Type B pancreatic cell (in vitro differentiated cells): ENCODE measurements at regions not wholly inside any gene's neighbourhood (a gene's known extent, or its start where the extent isn't known, plus 50 kb on each side); places are given as distances from the start of the nearest gene placed in this dataset.
A peak's percentile ranks its signal among the peaks of the same experiment; 100 is the strongest.
"Not testable (repeated sequence)": the region's sequence is repeated elsewhere in the genome, so short reads cannot be mapped to it uniquely, and the experiment has no call there.

Source experiments
- DNase-seq: peaks from one replicate; pipeline ENCODE4 v3.0.0; 2021; ENCODE audit warnings: mixed read lengths; ENCODE audit not compliant: unreplicated experiment; ENCODE audit errors: extremely low spot score
- H3K27ac Mint-ChIP-seq: 2 replicates; pipeline ENCODE4 v1.8.0; 2021; ENCODE audit warnings: mild to moderate bottlenecking, mixed read lengths
- H3K27me3 Mint-ChIP-seq: 2 replicates; pipeline ENCODE4 v1.8.0; 2021; ENCODE audit warnings: mixed read lengths
- H3K36me3 Mint-ChIP-seq: 2 replicates; pipeline ENCODE4 v1.8.0; 2021; ENCODE audit warnings: mixed read lengths
- H3K4me1 Mint-ChIP-seq: one replicate; pipeline ENCODE4 v1.8.0; 2021; ENCODE audit warnings: mixed read lengths; ENCODE audit not compliant: unreplicated experiment
- H3K4me3 Mint-ChIP-seq: 2 replicates; pipeline ENCODE4 v1.8.0; 2021; ENCODE audit warnings: mild to moderate bottlenecking, mixed read lengths
- H3K9me3 Mint-ChIP-seq: 2 replicates; pipeline ENCODE4 v1.8.0; 2021; ENCODE audit warnings: mixed read lengths
- CTCF ChIP-seq: fragments of 200-600 bp; sonication (generic); conservative IDR thresholded peaks from 2 replicates; pipeline ENCODE4 v1.5.0; 2021; ENCODE audit warnings: antibody characterized with exemption, mild to moderate bottlenecking

DNA sequence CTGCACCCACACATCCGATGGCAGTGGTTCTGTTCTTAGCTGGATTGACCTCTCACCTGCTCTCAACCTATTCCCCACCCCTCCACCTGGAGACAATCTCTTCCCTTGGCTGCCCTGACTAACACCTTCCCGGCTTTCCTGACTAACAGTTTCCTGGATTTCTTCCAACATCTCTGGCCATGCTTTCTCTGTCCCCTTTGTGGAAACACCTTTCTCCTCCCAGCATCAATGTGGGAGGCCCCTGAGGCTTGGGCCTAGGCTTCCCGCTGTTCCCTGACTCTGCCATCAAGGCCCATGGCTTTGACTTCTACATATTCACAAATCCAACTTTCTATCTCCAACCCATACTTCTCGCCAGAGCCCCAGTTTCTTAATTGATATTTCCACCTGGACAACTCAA is 142.8 kb upstream of the ATP2B2 start:
- DNase-seq = peak; percentile 51
- Mint-ChIP-seq H3K36me3 (no peaks in the 10 kb centered on the region), H3K27ac (no peak overlapping the region), H3K9me3 (no peaks in the 10 kb centered on the region), H3K4me3 (no peak overlapping the region), H3K27me3 (peaks cover 26% of the 10 kb centered on the region), H3K4me1 (no peaks in the 10 kb centered on the region)
- no peak for TF ChIP-seq CTCF

DNA sequence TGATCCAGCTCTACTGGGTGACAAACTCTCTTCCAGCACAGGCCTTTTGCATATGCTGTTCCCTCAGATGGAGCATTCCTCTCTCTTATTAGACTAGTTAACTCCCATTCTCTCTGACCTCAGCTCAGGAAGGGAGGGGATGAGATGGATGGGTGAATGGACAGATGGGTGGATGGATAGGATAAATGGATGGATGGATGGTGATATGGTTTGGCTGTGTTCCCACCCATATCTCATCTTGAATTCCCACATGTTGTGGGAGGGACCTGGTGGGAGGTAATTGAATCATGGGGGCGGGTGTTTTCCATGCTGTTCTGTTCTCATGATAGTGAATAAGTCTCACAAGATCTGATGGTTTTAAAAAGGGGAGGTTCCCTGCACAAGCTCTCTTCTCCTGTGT is 144.1 kb upstream of the ATP2B2 start:
- H3K4me1 Mint-ChIP-seq, DNase-seq, H3K4me3 Mint-ChIP-seq, H3K9me3 Mint-ChIP-seq, H3K27ac Mint-ChIP-seq, H3K36me3 Mint-ChIP-seq: not testable (repeated sequence)
- peaks cover 21% of the 10 kb centered on the region for H3K27me3 Mint-ChIP-seq

GRCh38 chr3:10651506-10651905 is 146.1 kb upstream of the ATP2B2 start:
- TF ChIP-seq CTCF = no peak
- H3K27ac Mint-ChIP-seq = no peak overlapping the region
- no peak for DNase-seq
- H3K9me3 Mint-ChIP-seq = no peaks in the 10 kb centered on the region
- no peaks in the 10 kb centered on the region for H3K4me1 Mint-ChIP-seq
- H3K4me3 Mint-ChIP-seq = no peak overlapping the region
- H3K27me3 Mint-ChIP-seq = peaks cover 30% of the 10 kb centered on the region
- H3K36me3 Mint-ChIP-seq = no peaks in the 10 kb centered on the region

- Mint-ChIP-seq H3K27me3 (peaks cover 41% of the 10 kb centered on the region), H3K27ac (no peak overlapping the region), H3K36me3 (no peaks in the 10 kb centered on the region), H3K4me3 (no peak overlapping the region), H3K9me3 (no peaks in the 10 kb centered on the region), H3K4me1 (no peaks in the 10 kb centered on the region)
- TF ChIP-seq CTCF = no peak
- no peak for DNase-seq
These were observed 147.9 kb upstream of the ATP2B2 start for GRCh38 chr3:10653241-10653640.

DNA sequence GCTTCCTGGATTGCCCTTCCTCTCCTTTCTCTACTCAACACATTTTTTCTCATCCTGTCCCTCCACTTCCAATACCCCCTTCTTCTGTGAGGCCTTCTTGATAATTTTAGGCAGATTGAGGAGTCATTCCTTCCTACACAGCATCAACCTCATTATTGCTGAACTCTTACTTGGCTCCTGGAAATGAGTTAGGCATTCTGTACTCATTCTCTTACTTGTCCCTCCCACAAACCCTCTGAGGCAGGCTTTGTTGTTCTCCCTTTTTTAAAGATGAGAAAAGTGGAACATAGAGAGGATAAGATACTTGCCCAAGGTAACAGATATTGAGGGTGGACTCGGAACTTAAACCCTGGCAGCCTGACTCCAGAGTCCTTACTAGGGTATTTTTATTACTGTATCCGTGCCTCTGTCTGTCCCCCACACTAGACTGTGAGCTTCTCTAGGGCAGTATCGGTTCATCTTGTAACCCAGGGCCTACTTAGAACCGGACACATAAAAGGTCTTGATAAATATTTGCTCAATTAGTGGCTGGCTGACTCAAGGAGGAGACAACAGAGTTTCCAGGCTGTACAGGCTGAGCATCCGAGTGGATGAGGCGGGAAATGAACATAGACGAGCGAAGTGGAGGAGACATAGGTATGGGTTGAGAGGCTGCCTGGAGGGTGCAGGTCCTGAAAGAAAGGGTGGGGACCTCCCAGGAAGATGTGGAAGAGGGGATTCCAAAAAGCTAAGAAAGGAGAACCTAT is 148.7 kb upstream of the ATP2B2 start:
- no peak overlapping the region for H3K27ac Mint-ChIP-seq
- H3K27me3 Mint-ChIP-seq = peaks cover 44% of the 10 kb centered on the region
- H3K9me3 Mint-ChIP-seq = no peaks in the 10 kb centered on the region

More for the DNA sequence above, 148.7 kb upstream of the ATP2B2 start:
- no peaks in the 10 kb centered on the region for H3K4me1 Mint-ChIP-seq
- no peak for DNase-seq
- no peak overlapping the region for H3K4me3 Mint-ChIP-seq
- H3K36me3 Mint-ChIP-seq = no peaks in the 10 kb centered on the region
- TF ChIP-seq CTCF = no peak
